Stimulated activated naive CD8-positive, alpha-beta T cell treated with anti-CD3 and anti-CD28 coated beads, Interleukin-15, Interleukin-2, amounts not matched to agents 100 ng/mL and 50 ng/mL, for 24 hours (primary cell): ENCODE measurements at regions not wholly inside any gene's neighbourhood (a gene's known extent, or its start where the extent isn't known, plus 50 kb on each side); places are given as distances from the start of the nearest gene placed in this dataset.

ENCODE experiments used
- H3K27ac Mint-ChIP-seq: one replicate; pipeline ENCODE4 v1.8.0; 2021; ENCODE audit warnings: mild to moderate bottlenecking, mixed read lengths
- H3K27me3 Mint-ChIP-seq: one replicate; pipeline ENCODE4 v1.8.0; 2021; ENCODE audit warnings: mixed read lengths
- H3K36me3 Mint-ChIP-seq: one replicate; pipeline ENCODE4 v1.8.0; 2021; ENCODE audit warnings: low read depth, mixed read lengths
- H3K4me1 Mint-ChIP-seq: one replicate; pipeline ENCODE4 v1.8.0; 2021; ENCODE audit warnings: low read depth, mixed read lengths
- H3K4me3 Mint-ChIP-seq: one replicate; pipeline ENCODE4 v1.8.0; 2021; ENCODE audit warnings: mild to moderate bottlenecking, mixed read lengths
- H3K9me3 Mint-ChIP-seq: one replicate; pipeline ENCODE4 v1.8.0; 2021; ENCODE audit warnings: mixed read lengths

DNA sequence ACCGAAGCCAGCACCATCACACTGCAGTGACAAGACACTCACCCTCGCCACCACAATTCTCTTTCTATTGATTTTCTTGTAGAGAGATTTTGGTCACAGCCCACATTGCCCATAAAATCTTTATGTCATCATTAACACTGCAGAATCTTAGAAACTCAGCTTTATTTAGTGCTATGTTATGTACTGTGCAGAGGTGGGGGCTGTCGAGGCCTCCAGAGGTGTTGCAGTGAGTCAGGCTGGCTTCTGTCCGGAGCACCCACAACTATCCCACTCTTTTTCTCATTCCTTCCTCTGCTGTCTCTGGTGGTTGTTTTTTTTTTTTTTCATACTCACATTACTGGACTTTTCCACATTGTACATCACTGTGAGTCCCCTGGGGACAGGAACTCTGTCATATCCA is 677.4 kb upstream of the HS6ST1 start:
- no peak overlapping the region for H3K4me3 Mint-ChIP-seq
- no peaks in the 10 kb centered on the region for H3K36me3 Mint-ChIP-seq
- H3K4me1 Mint-ChIP-seq: no peaks in the 10 kb centered on the region
- H3K27me3 Mint-ChIP-seq: peaks cover 4% of the 10 kb centered on the region
- H3K27ac Mint-ChIP-seq: no peak overlapping the region
- H3K9me3 Mint-ChIP-seq: no peaks in the 10 kb centered on the region

DNA sequence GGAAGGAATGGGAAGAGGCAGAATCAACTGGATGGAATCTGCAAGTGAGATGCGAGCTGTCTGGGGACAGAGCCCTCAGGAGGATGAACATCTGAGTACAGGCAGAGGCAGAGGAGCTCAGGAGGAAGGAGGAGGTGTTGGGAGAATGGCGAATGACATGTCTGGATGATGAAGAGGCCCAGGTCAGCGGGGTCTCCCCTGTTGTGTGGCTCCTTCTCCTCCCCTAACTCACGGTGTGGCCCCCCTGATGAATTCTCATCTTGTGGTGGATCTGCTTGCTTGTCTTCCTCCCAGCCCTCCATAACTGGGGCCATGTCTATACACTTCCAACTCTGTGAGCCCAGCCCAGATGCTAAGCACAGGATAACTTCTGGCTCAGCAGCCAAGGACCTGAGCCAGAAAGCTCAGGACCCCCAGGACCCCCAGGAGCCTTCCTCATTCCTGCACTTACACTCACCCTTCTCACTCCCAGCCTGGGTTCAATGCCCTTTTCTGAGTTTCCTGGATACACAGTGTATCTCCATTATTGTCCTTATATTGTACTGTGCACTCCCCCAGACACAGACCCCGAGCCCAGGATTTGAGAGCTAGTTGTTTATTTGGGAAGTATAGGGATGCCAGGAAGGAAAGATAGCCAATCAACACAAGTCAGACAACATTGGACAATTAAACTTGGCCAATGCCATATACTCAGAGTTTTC is 678.6 kb upstream of the HS6ST1 start:
- H3K4me1 Mint-ChIP-seq: no peaks in the 10 kb centered on the region

DNA sequence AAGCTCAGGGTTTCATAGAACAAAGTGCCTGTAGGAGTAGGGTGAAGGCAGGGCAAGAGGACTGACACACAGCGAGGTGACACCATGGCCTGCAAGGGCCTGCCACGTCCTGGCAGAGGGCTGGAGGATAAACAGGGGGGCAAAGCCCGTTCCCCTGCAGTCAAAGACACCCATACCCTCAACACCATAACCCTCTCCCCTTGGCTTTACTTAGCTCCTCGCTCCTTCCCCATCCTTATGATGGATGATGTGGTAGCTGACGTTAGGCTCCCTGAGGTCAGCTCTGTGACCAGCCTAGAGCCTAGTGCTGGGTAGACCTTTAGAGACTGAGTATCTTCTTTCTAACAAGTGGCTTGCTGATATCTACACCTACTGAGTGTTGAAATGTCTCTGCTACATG is 683.3 kb upstream of the HS6ST1 start:
- Mint-ChIP-seq H3K27me3 (no peaks in the 10 kb centered on the region), H3K4me1 (no peaks in the 10 kb centered on the region), H3K9me3 (no peaks in the 10 kb centered on the region), H3K4me3 (no peak overlapping the region), H3K36me3 (no peaks in the 10 kb centered on the region), H3K27ac (no peak overlapping the region)

More for the DNA sequence above, 678.6 kb upstream of the HS6ST1 start:
- Mint-ChIP-seq H3K27me3 (peaks cover under 1% of the 10 kb centered on the region), H3K27ac (no peak overlapping the region), H3K36me3 (no peaks in the 10 kb centered on the region), H3K4me3 (no peak overlapping the region), H3K9me3 (no peaks in the 10 kb centered on the region)

DNA sequence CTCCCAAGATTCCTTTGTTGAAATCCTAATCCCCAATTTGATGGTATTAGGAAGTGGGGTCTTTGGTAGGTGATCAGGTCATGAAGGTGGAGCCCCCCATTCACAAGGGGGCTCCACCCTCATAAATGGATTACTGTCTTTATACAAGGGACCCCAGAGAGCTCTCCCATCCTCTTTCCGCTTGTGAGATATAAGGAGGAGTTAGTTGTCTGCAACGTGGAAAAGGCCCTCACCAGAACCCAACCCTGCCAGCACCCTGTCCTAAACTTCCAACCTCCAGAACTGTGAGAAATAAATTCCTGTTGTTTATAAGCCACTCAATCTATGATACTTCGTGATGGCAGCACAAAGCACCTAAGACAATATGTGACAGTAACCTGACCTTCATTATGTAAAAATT is 684.1 kb upstream of the HS6ST1 start:
- Mint-ChIP-seq H3K4me1 (no peaks in the 10 kb centered on the region), H3K9me3 (no peaks in the 10 kb centered on the region), H3K27me3 (no peaks in the 10 kb centered on the region), H3K36me3 (no peaks in the 10 kb centered on the region), H3K27ac (no peak overlapping the region), H3K4me3 (no peak overlapping the region)

DNA sequence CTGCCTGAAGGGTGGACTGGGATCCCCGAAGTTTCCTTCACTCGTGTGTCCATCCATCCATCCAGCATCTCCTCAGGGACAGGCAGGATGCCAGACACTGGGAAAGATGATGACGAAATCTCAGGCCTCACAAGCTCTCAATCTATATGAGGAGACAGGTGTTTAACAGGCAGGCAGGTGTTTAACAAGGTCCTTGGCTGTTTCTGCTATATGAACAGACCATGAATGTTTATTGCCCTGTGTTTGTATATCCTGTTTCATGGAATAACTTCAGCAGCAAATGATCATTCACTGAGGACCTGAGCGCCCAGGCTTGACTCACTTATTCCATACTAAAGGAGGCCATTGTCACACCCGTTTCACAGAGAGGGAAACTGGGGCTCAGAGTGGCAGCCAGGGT is 685.8 kb upstream of the HS6ST1 start:
- Mint-ChIP-seq H3K36me3 (no peaks in the 10 kb centered on the region), H3K4me3 (no peak overlapping the region), H3K9me3 (no peaks in the 10 kb centered on the region), H3K4me1 (no peaks in the 10 kb centered on the region), H3K27me3 (no peaks in the 10 kb centered on the region), H3K27ac (no peak overlapping the region)

DNA sequence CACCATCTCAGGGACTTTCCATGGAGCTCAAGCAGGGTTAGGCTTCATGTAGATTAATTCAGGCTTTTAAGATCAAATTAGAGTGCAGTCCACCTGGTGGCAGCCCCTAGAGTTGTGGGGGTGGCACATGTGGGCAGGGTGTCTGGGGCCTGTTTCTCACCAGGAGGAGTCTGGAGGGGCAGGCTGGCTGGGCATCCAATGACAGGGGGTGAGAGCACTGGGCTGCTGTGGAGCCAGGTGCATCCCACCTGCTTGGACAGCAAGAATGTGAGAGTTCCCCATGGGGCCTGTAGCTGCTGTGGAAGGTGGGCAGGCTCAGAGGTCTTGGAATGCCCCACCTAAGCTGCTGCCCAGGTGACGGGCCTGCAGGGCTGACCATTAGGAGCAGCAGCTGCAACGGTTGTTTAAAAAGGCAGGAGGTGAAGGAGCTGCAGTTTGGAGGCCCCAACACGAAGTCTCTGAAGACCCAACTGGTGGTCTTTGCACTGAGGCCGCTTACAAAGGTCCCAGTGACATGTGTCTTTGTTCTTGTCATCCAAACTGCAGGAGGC is 686.3 kb upstream of the HS6ST1 start:
- H3K27ac Mint-ChIP-seq: no peak overlapping the region
- no peaks in the 10 kb centered on the region for H3K36me3 Mint-ChIP-seq
- H3K4me1 Mint-ChIP-seq: no peaks in the 10 kb centered on the region
- H3K9me3 Mint-ChIP-seq: no peaks in the 10 kb centered on the region
- H3K4me3 Mint-ChIP-seq: no peak overlapping the region
- H3K27me3 Mint-ChIP-seq: no peaks in the 10 kb centered on the region

DNA sequence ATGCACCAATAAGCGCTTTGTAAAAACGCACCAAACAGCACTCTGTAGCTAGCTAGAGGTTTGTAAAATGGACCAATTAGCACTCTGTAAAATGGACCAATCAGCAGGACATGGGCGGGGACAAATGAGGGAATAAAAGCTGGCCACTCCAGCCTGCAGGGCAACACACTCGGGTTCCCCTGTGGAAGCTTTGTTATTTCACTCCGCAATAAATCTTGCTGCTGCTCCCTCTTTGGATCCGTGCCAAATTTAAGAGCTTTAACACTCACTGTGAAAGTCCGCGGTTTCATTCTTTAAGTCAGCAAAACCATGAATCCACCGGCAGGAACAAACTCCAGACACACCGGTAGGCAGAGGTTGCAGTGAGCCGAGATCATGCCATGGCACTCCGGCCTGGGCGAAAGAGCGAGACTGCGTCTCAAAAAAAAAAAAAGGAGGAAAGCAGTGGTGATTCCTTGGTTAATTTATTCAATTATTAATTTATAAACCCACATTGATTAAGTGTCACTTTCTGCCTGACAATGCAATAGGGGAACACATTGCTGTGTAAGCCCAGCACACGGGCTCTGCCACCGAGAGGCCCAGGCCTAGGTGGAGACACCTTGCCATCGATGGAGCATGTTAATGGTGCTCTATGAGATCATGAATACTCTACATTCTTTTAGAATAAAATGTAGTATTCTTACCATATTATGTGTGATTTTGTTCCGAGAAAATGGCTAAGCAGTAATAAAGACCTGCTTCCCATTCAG is 687.6 kb upstream of the HS6ST1 start:
- H3K9me3 Mint-ChIP-seq: no peaks in the 10 kb centered on the region
- H3K27ac Mint-ChIP-seq: no peak overlapping the region
- H3K4me3 Mint-ChIP-seq: no peak overlapping the region
- no peaks in the 10 kb centered on the region for H3K27me3 Mint-ChIP-seq
- no peaks in the 10 kb centered on the region for H3K36me3 Mint-ChIP-seq
- H3K4me1 Mint-ChIP-seq: no peaks in the 10 kb centered on the region

DNA sequence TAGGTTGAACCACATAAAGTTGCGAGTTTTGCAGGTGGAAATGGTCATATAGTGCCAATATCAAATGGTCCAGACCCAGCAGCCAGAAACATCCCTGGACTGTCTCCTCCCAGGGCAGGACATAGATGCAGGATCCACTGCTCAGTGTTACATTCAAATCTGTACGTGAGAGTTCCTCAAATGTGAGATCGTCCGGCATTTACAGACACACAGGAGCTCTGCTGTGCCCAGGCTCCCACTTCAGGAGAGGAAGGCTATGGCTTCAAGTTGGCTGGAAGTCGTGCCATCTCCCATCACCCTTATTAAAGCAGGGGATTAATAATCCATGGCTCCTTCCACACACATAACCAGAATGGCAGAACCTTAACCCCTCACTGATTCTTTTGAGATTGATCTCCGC is 688.2 kb upstream of the HS6ST1 start:
- Mint-ChIP-seq H3K36me3 (no peaks in the 10 kb centered on the region), H3K9me3 (no peaks in the 10 kb centered on the region), H3K27me3 (no peaks in the 10 kb centered on the region), H3K27ac (no peak overlapping the region), H3K4me1 (no peaks in the 10 kb centered on the region), H3K4me3 (no peak overlapping the region)

DNA sequence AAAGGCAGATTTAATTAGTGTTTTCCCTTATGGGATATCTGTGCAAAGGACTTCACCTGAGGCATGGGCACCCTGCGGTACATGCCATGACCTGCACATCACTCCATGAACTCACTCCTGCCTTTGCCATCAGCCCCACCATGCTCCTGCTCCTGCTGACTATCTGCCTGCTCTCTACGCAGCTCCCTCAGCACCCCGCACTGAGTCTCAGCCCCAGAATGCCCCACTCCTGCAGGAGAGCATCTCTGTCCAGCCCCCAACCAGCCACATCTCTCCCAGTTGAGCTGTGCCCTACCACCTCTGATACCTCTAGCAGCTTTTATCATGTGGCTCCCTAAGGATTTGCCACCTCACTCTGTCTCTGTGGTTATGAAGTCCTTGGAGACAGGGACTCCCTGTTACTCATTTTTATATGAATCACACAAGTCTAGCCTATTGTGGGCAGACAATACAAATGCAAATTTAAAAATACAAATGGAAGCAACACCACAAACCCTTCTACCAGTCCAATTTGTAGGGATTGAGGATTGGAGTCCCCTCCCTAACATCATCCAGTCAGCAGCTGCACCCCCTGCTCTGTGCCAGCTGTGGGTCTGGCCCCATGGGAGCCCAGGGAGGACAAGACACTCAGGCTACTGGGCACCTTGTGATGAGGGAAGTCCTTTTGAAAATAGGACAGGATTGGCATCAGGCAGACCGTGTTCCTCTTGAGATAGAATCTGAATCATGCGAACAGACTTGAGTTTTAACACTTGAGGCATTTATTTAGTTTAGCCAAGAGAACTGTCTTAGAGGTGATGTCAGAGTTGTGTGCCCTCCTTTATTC is 689.6 kb upstream of the HS6ST1 start:
- H3K9me3 Mint-ChIP-seq: no peaks in the 10 kb centered on the region
- no peaks in the 10 kb centered on the region for H3K4me1 Mint-ChIP-seq
- no peak overlapping the region for H3K4me3 Mint-ChIP-seq

DNA sequence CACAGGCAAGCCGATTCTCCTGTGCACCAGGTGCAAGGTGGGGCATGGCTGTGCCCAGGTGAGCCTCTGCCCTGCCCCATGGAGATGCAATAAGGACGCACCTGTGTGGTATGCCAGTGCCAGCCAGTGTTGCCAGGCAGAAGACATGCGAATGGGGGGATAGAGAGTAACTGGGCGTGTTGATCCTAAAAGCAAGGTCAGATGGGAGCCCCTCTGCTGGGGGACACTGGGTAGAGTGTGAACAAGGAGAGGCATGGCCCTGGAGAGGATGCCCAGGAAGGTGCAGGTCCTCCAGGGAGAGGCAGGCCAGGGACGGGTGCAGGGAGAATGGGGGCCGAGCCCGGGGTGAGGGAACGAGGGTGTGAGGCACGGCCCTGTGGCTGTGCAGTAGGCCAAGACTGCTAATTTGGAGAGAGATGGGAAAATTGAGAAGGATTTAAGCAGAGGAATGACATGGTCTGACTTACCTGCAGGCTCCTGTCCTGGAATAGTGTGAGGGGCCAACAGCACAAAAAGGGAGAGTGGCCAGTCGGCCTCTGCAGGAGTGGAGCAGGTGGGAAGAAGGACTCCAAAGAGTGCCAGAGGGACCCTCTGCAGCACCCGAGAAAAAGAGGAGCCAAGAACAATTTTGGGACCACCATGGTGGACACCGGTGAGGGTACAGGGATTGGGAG is 690.4 kb upstream of the HS6ST1 start:
- Mint-ChIP-seq H3K27me3 (no peaks in the 10 kb centered on the region), H3K4me3 (no peak overlapping the region), H3K9me3 (no peaks in the 10 kb centered on the region), H3K36me3 (no peaks in the 10 kb centered on the region), H3K27ac (no peak overlapping the region), H3K4me1 (no peaks in the 10 kb centered on the region)

More for the DNA sequence above, 689.6 kb upstream of the HS6ST1 start:
- H3K36me3 Mint-ChIP-seq: no peaks in the 10 kb centered on the region
- H3K27me3 Mint-ChIP-seq: no peaks in the 10 kb centered on the region
- no peak overlapping the region for H3K27ac Mint-ChIP-seq

DNA sequence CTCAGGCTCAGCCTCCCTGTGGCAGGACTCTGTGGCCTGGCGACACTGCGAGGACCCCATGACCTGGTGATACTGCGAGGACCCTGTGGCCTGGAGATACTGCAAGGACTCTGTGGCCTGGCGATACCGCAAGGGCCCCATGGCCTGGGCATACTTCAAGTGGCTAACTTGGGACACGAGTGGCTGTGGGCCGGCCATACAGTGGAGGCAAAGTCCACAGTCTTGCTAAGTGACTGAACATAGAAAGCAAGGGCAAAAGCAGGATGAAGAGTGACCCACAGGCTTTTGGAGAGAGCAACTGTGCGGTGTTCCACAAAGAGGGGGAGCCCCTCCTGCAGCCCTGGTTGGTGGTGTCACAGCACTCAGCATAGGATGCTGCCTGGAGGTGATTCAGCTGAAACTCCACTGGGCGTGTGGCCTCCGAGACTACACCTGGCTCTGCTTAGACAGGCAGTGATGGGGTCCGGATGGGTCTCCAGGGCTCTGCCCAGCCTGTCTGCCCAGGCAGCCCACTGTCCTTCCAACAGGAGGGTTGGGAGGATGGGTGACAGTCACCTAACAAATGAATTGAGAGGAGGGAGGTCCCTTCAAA is 691.0 kb upstream of the HS6ST1 start:
- Mint-ChIP-seq H3K36me3 (no peaks in the 10 kb centered on the region), H3K27me3 (no peaks in the 10 kb centered on the region)

DNA sequence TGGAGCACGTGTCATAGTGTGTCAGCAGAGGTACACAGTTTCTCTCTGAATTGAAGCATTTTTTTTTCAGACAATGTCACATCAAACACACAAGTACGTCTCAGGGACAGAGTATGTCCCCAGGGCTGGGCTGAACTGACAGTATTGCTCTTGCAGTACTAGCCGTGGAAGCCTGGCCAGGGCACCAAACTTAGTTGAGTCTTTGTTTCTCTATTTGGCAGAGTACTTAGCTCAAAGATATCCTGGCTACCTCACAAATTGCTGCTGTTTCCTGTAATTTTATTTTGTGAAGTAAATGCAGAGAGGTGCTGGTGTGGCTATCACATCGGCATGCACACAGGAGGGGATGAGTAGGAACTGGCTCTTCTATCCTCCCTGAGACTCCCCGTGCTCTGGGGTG is 691.6 kb upstream of the HS6ST1 start:
- Mint-ChIP-seq H3K4me3 (no peak overlapping the region), H3K9me3 (no peaks in the 10 kb centered on the region), H3K27ac (no peak overlapping the region), H3K27me3 (no peaks in the 10 kb centered on the region), H3K4me1 (no peaks in the 10 kb centered on the region), H3K36me3 (no peaks in the 10 kb centered on the region)

More for the DNA sequence above, 691.0 kb upstream of the HS6ST1 start:
- H3K27ac Mint-ChIP-seq: no peak overlapping the region
- H3K4me1 Mint-ChIP-seq: no peaks in the 10 kb centered on the region
- no peaks in the 10 kb centered on the region for H3K9me3 Mint-ChIP-seq
- H3K4me3 Mint-ChIP-seq: no peak overlapping the region

DNA sequence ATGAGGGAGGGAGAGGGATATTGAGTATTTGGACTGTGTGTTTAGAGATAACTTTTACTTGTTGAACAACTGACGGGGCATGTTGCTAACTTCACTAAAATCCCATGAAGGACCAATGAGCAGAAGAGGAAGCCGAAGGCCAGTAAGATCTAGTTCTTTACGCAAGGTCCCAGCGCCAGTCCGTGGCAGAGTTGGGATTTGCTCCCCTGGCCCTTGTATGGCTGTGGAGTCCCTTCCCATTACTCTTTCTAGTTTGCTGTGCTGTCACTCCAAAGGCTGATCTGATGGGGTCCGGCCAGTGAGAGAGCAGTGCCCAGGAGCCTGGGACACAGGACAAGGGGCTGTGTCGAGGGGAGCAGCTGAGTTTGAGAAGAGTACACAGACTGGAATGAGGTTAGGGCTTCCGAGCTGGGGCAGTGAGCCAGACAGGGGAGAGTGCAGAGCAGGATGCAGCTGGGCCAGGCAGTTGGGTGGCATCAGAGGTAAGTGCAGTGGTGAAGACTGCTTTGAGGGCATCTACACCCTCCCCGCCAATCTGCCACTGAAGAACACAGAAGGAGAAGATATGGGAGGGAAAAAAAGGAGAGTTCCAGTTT is 692.9 kb upstream of the HS6ST1 start:
- H3K4me1 Mint-ChIP-seq: no peaks in the 10 kb centered on the region
- no peaks in the 10 kb centered on the region for H3K9me3 Mint-ChIP-seq
- no peak overlapping the region for H3K4me3 Mint-ChIP-seq
- H3K36me3 Mint-ChIP-seq: no peaks in the 10 kb centered on the region
- no peaks in the 10 kb centered on the region for H3K27me3 Mint-ChIP-seq
- no peak overlapping the region for H3K27ac Mint-ChIP-seq

DNA sequence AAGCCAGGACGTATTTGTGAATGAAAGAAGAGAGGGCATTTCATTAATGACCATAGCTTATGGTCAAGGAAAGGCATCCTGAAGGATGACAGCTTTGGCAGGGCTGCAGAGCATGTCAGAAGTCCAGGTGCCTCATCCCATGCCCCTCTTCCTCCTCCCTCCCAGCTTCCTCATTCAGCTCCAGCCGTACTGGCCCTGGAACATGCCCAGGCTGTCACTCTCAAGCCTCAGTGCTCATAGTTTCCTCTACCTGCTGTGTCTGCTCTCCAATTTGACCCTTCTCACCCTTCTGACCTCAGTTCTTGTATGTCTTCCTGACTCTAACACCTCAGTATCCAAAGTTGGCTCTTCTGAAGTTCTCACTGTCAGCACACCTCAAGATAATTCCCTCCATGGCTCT is 695.8 kb upstream of the HS6ST1 start:
- no peak overlapping the region for H3K4me3 Mint-ChIP-seq
- no peak overlapping the region for H3K27ac Mint-ChIP-seq
- H3K4me1 Mint-ChIP-seq: no peaks in the 10 kb centered on the region
- no peaks in the 10 kb centered on the region for H3K9me3 Mint-ChIP-seq
- H3K36me3 Mint-ChIP-seq: no peaks in the 10 kb centered on the region
- H3K27me3 Mint-ChIP-seq: no peaks in the 10 kb centered on the region
